SK-N-SH treated with all-trans-retinoic acid at 6 μM for 48 hours (cell line): ENCODE measurements at regions not wholly inside any gene's neighbourhood (a gene's known extent, or its start where the extent isn't known, plus 50 kb on each side); places are given as distances from the start of the nearest gene placed in this dataset.

Source experiments
- ATAC-seq: fragments of 200-7000 bp; cut with Tn5 transposase; 3 replicates; pipeline ENCODE4 v1.9.1; 2020; ENCODE audit warnings: mild to moderate bottlenecking, moderate library complexity
- ARNTL ChIP-seq: fragments of 450-650 bp; formaldehyde crosslinking; IDR thresholded peaks from 2 replicates; pipeline ENCODE4 v1.5.0; 2020; ENCODE audit warnings: low read depth, mild to moderate bottlenecking, moderate library complexity, borderline replicate concordance
- BACH2 ChIP-seq: fragments of 250-450 bp; sonication (Bioruptor Pico); IDR thresholded peaks from 2 replicates; pipeline ENCODE4 v1.9.0; 2021; ENCODE audit warnings: mild to moderate bottlenecking, borderline replicate concordance
- CREB5 ChIP-seq: fragments of 250-450 bp; sonication (Bioruptor Pico); IDR thresholded peaks from 2 replicates; pipeline ENCODE4 v1.5.1; 2020; ENCODE audit warnings: low read depth, mild to moderate bottlenecking, moderate library complexity
- CSDC2 ChIP-seq: fragments of 250-450 bp; sonication (Bioruptor Pico); IDR thresholded peaks from 2 replicates; pipeline ENCODE4 v1.5.0; 2020; ENCODE audit warnings: mild to moderate bottlenecking, moderate library complexity
- CSRNP3 ChIP-seq: fragments of 250-450 bp; sonication (Bioruptor Pico); IDR thresholded peaks from 2 replicates; pipeline ENCODE4 v1.5.1; 2021; ENCODE audit warnings: mild to moderate bottlenecking, moderate library complexity
- ESRRG ChIP-seq: fragments of 250-450 bp; sonication (Bioruptor Pico); IDR thresholded peaks from 2 replicates; pipeline ENCODE4 v1.6.1; 2021; ENCODE audit warnings: mild to moderate bottlenecking
- GLIS3 ChIP-seq: fragments of 250-450 bp; sonication (Bioruptor Pico); IDR thresholded peaks from 2 replicates; pipeline ENCODE4 v1.5.0; 2020; ENCODE audit warnings: mild to moderate bottlenecking, moderate library complexity
- ISL1 ChIP-seq: fragments of 250-450 bp; sonication (Bioruptor Pico); IDR thresholded peaks from 2 replicates; pipeline ENCODE4 v2.1.2; 2022; ENCODE audit warnings: mild to moderate bottlenecking, moderate library complexity
- OSR1 ChIP-seq: fragments of 250-450 bp; sonication (Bioruptor Pico); IDR thresholded peaks from 2 replicates; pipeline ENCODE4 v1.8.0; 2022; ENCODE audit warnings: moderate library complexity, mild to moderate bottlenecking, inconsistent platforms
- PPARA ChIP-seq: fragments of 250-450 bp; sonication (Bioruptor Pico); IDR thresholded peaks from 2 replicates; pipeline ENCODE4 v1.5.0; 2020; ENCODE audit warnings: mild to moderate bottlenecking, borderline replicate concordance
- RARB ChIP-seq: fragments of 250-450 bp; sonication (Bioruptor Pico); IDR thresholded peaks from 2 replicates; pipeline ENCODE4 v1.8.0; 2021; ENCODE audit warnings: mild to moderate bottlenecking, moderate library complexity
- SNAI2 ChIP-seq: fragments of 250-450 bp; sonication (Bioruptor Pico); IDR thresholded peaks from 2 replicates; pipeline ENCODE4 v1.5.0; 2020; ENCODE audit warnings: mild to moderate bottlenecking, moderate library complexity
- TCF4 ChIP-seq: fragments of 250-450 bp; sonication (Bioruptor Pico); IDR thresholded peaks from 2 replicates; pipeline ENCODE4 v1.8.0; 2021; ENCODE audit warnings: mild to moderate bottlenecking, moderate library complexity, borderline replicate concordance
- TOX ChIP-seq: fragments of 250-450 bp; sonication (Bioruptor Pico); IDR thresholded peaks from 2 replicates; pipeline ENCODE4 v1.8.0; 2021; ENCODE audit warnings: mild to moderate bottlenecking, moderate library complexity, borderline replicate concordance
- TSHZ2 ChIP-seq: fragments of 250-450 bp; sonication (Bioruptor Pico); IDR thresholded peaks from 2 replicates; pipeline ENCODE4 v1.5.0; 2020; ENCODE audit warnings: mild to moderate bottlenecking, moderate library complexity
- ZC3H10 ChIP-seq: fragments of 250-450 bp; sonication (Bioruptor Pico); IDR thresholded peaks from 2 replicates; pipeline ENCODE4 v1.5.1; 2021; ENCODE audit warnings: mild to moderate bottlenecking, moderate library complexity
- ZFP3 ChIP-seq: fragments of 250-450 bp; sonication (Bioruptor Pico); IDR thresholded peaks from 2 replicates; pipeline ENCODE4 v1.5.0; 2020; ENCODE audit warnings: mild to moderate bottlenecking, moderate library complexity
- ZFP30 ChIP-seq: fragments of 450-650 bp; formaldehyde crosslinking; IDR thresholded peaks from 2 replicates; pipeline ENCODE4 v1.5.0; 2022; ENCODE audit warnings: mild to moderate bottlenecking, moderate library complexity
- ZNF565 ChIP-seq: fragments of 450-650 bp; formaldehyde crosslinking; conservative IDR thresholded peaks from 2 replicates; pipeline ENCODE4 v1.5.0; 2020; ENCODE audit warnings: low read depth, mild to moderate bottlenecking, moderate library complexity
- ZNF70 ChIP-seq: fragments of 450-650 bp; formaldehyde crosslinking; IDR thresholded peaks from 2 replicates; pipeline ENCODE4 v1.5.0; 2020; ENCODE audit warnings: mild to moderate bottlenecking, moderate library complexity
- ZNF8 ChIP-seq: fragments of 450-650 bp; formaldehyde crosslinking; IDR thresholded peaks from 2 replicates; pipeline ENCODE4 v1.5.0; 2020; ENCODE audit warnings: mild to moderate bottlenecking, moderate library complexity
- TF ChIP-seq, protein P1 (sequence below): fragments of 250-450 bp; sonication (Bioruptor Pico); IDR thresholded peaks from 2 replicates; pipeline ENCODE4 v1.8.0; 2021; ENCODE audit warnings: low read depth, mild to moderate bottlenecking, moderate library complexity, borderline replicate concordance
- TF ChIP-seq, protein P2 (sequence below): fragments of 250-450 bp; sonication (Bioruptor Pico); IDR thresholded peaks from 2 replicates; pipeline ENCODE4 v1.8.0; 2020; ENCODE audit warnings: mild to moderate bottlenecking, moderate library complexity, borderline replicate concordance

DNA sequence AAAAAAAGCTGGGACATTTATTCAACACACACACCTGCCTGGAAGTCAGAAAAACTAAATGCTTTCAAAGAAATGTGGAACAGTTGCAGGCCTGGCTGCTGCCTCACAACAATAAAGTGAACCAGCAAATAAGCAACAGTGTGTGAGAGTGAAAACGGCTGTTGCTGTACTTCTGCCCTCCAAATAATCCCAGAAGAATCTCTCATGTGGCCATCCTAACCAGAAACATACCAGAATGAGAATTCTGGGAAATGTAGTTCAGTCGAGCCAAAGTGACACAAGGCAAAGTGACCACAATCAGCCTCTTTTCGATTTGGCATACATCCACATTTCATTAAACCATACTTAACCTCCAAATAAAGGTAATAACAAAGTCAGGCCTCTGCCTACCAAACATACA lies 204.5 kb downstream of the SLC7A11 start:
- peak; percentile 23; the same call in 1 of the 3 replicates for ATAC-seq
- TF ChIP-seq ISL1 (CRISPR knock-in tag) = no peak

- TF ChIP-seq ZC3H10 (CRISPR knock-in tag) (no peak), CREB5 (CRISPR knock-in tag) (no peak), CSDC2 (CRISPR knock-in tag) (no peak), ISL1 (CRISPR knock-in tag) (no peak), OSR1 (CRISPR knock-in tag) (no peak), ESRRG (CRISPR knock-in tag) (no peak), ZFP3 (CRISPR knock-in tag) (no peak), ZNF8 (CRISPR knock-in tag) (no peak), ZNF70 (CRISPR knock-in tag) (no peak), TSHZ2 (no peak), ZFP30 (no peak), PPARA (no peak), TOX (CRISPR knock-in tag) (no peak), RARB (CRISPR knock-in tag) (no peak), BACH2 (CRISPR knock-in tag) (no peak), ZNF565 (no peak), SNAI2 (CRISPR knock-in tag) (no peak), CSRNP3 (no peak)
- TF ChIP-seq, protein P1, sequence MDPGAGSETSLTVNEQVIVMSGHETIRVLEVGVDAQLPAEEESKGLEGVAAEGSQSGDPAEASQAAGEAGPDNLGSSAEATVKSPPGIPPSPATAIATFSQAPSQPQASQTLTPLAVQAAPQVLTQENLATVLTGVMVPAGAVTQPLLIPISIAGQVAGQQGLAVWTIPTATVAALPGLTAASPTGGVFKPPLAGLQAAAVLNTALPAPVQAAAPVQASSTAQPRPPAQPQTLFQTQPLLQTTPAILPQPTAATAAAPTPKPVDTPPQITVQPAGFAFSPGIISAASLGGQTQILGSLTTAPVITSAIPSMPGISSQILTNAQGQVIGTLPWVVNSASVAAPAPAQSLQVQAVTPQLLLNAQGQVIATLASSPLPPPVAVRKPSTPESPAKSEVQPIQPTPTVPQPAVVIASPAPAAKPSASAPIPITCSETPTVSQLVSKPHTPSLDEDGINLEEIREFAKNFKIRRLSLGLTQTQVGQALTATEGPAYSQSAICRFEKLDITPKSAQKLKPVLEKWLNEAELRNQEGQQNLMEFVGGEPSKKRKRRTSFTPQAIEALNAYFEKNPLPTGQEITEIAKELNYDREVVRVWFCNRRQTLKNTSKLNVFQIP (CRISPR knock-in tag) = no peak
- TF ChIP-seq, protein P2, sequence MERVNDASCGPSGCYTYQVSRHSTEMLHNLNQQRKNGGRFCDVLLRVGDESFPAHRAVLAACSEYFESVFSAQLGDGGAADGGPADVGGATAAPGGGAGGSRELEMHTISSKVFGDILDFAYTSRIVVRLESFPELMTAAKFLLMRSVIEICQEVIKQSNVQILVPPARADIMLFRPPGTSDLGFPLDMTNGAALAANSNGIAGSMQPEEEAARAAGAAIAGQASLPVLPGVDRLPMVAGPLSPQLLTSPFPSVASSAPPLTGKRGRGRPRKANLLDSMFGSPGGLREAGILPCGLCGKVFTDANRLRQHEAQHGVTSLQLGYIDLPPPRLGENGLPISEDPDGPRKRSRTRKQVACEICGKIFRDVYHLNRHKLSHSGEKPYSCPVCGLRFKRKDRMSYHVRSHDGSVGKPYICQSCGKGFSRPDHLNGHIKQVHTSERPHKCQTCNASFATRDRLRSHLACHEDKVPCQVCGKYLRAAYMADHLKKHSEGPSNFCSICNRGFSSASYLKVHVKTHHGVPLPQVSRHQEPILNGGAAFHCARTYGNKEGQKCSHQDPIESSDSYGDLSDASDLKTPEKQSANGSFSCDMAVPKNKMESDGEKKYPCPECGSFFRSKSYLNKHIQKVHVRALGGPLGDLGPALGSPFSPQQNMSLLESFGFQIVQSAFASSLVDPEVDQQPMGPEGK (CRISPR knock-in tag) = no peak
- ATAC-seq = peak; percentile 99
These were observed 206.3 kb downstream of the SLC7A11 start for GRCh38 chr4:138035781-138036258.

- TF ChIP-seq ZNF565 (no peak), PPARA (no peak), OSR1 (CRISPR knock-in tag) (no peak), TCF4 (CRISPR knock-in tag) (no peak), ARNTL (CRISPR knock-in tag) (no peak), CSDC2 (CRISPR knock-in tag) (no peak), GLIS3 (CRISPR knock-in tag) (no peak), ESRRG (CRISPR knock-in tag) (no peak), ZNF70 (CRISPR knock-in tag) (no peak), ZFP30 (no peak), SNAI2 (CRISPR knock-in tag) (no peak)
- TF ChIP-seq, protein P1 (CRISPR knock-in tag) = no peak
These were observed 207.3 kb downstream of the SLC7A11 start for GRCh38 chr4:138034871-138035270.

More at GRCh38 chr4:138034871-138035270, 207.3 kb downstream of the SLC7A11 start:
- no peak; the same call in 2 of the 3 replicates for ATAC-seq
